ENCODE measurements at regions not wholly inside any gene's neighbourhood (a gene's known extent, or its start where the extent isn't known, plus 50 kb on each side); places are given as distances from the start of the nearest gene placed in this dataset.

GRCh38 chr10:21196822-21197395 is 299.8 kb upstream of the NEBL start:
- DNase-seq = no peak

GRCh38 chr10:21195252-21195651 is 298.1 kb upstream of the NEBL start:
- no peak for DNase-seq

GRCh38 chr10:21194510-21194993 is 297.4 kb upstream of the NEBL start:
- DNase-seq = no peak

GRCh38 chr10:21193196-21193595 is 296.1 kb upstream of the NEBL start:
- no peak for DNase-seq

GRCh38 chr10:21191512-21191911 is 294.4 kb upstream of the NEBL start:
- no peak for DNase-seq

GRCh38 chr10:21184984-21185383 is 287.9 kb upstream of the NEBL start:
- no peak for DNase-seq

- no peak for DNase-seq
Observed at GRCh38 chr10:21184216-21184615, 287.1 kb upstream of the NEBL start.

- DNase-seq = no peak
Observed at GRCh38 chr10:21183025-21183424, 285.9 kb upstream of the NEBL start.

GRCh38 chr10:21181451-21181850 is 284.3 kb upstream of the NEBL start:
- DNase-seq = no peak

GRCh38 chr10:21180604-21181003 is 283.5 kb upstream of the NEBL start:
- no peak for DNase-seq

- DNase-seq = no peak
Observed at GRCh38 chr10:21176934-21177480, 279.9 kb upstream of the NEBL start.

GRCh38 chr10:21175797-21176196 is 278.7 kb upstream of the NEBL start:
- DNase-seq = no peak

- no peak for DNase-seq
Observed at GRCh38 chr10:21174715-21175495, 277.8 kb upstream of the NEBL start.

- no peak for DNase-seq
Observed at GRCh38 chr10:21173802-21174714, 276.9 kb upstream of the NEBL start.

GRCh38 chr10:21172930-21173801 is 276.1 kb upstream of the NEBL start:
- no peak for DNase-seq

GRCh38 chr10:21172542-21172929 is 275.4 kb upstream of the NEBL start:
- no peak for DNase-seq

- DNase-seq = no peak
Observed at GRCh38 chr10:21171936-21172541, 274.9 kb upstream of the NEBL start.

GRCh38 chr10:21171197-21171935 is 274.3 kb upstream of the NEBL start:
- no peak for DNase-seq

GRCh38 chr10:21170216-21170615 is 273.1 kb upstream of the NEBL start:
- DNase-seq = no peak

- DNase-seq = no peak
Observed at GRCh38 chr10:21169271-21169670, 272.2 kb upstream of the NEBL start.

All from KG1 (cell line).